Neural progenitor cell (in vitro differentiated cells): ENCODE measurements at regions not wholly inside any gene's neighbourhood (a gene's known extent, or its start where the extent isn't known, plus 50 kb on each side); places are given as distances from the start of the nearest gene placed in this dataset.

Experiments used
- CTCF ChIP-seq: fragments of 200-600 bp; sonication (generic); IDR thresholded peaks from 2 replicates; pipeline ENCODE4 v1.5.1; 2017; ENCODE audit warnings: antibody characterized with exemption, mild to moderate bottlenecking
- EZH2 ChIP-seq: fragments of 200-600 bp; sonication (generic); IDR thresholded peaks from 2 replicates; pipeline ENCODE4 v1.6.1; 2017; ENCODE audit warnings: antibody characterized with exemption, mild to moderate bottlenecking, moderate library complexity

- TF ChIP-seq CTCF (no peak), EZH2 (no peak)
These were observed 261.2 kb downstream of the GASK1B start for GRCh38 chr4:157911662-157912061.
